K562 (cell line): ENCODE measurements at regions not wholly inside any gene's neighbourhood (a gene's known extent, or its start where the extent isn't known, plus 50 kb on each side); places are given as distances from the start of the nearest gene placed in this dataset.

Experiments
- ATAC-seq: fragments of 200-7000 bp; cut with Tn5 transposase; 3 replicates; pipeline ENCODE4 v1.9.1; 2020; ENCODE audit warnings: moderate library complexity
- BruUV-seq: library from RNA; stranded (reverse); fragments of 400-500 nt; replicated peaks from 2 replicates; lab custom pipeline; 2021; lab: Mats Ljungman, UMichigan
- CTCF ChIA-PET: fragments of 300-600 bp; formaldehyde crosslinking; extraction: SDS; loops from one replicate; lab custom pipeline; 2021; ENCODE audit warnings: low intra/inter-chr PET ratio; lab: Yijun Ruan, JAX
- POLR2A ChIA-PET: fragments of 300-600, 350-650 bp; sonication (Branson Sonifier 250); formaldehyde crosslinking; extraction: SDS; loops from one replicate; lab custom pipeline; 2021; ENCODE audit warnings: antibody characterized with exemption, inconsistent platforms; lab: Yijun Ruan, JAX
- DNase-seq, 4 experiments: peaks; one replicate each; pipeline versions ENCODE4 v3.0.0 to v3.0.0-alpha.2; 2011 to 2018; ENCODE audit warnings: low spot score in 3 of 4, mixed read lengths in 3 of 4; ENCODE audit errors: extremely low read depth in 1 of 4
- FAIRE-seq: peaks from 2 replicates; lab custom pipeline; 2011; peaks lifted over from hg19 to GRCh38; lab: Jason Lieb, UNC
- H2AFZ ChIP-seq: 2 replicates; pipeline ENCODE4 v1.6.0; 2011; ENCODE audit warnings: low read depth, low read length, control low read depth, inconsistent platforms
- H3K27ac ChIP-seq: fragments of 200-600 bp; 3 replicates; pipeline ENCODE4 v1.8.0; 2011; ENCODE audit warnings: low read depth, mild to moderate bottlenecking, control low read depth, inconsistent platforms, low read length, moderate library complexity, mixed read lengths; ENCODE audit errors: extremely low read depth
- H3K27me3 ChIP-seq, 2 experiments: fragments of 300-600 bp in 1 of 2; 2 replicates in 1 of 2; 3 replicates in 1 of 2; pipeline versions ENCODE4 v1.6.0 to v1.8.0; 2011; ENCODE audit warnings: inconsistent platforms in 2 of 2, low read length in 2 of 2, mild to moderate bottlenecking in 1 of 2, mixed read lengths in 1 of 2, moderate library complexity in 1 of 2; ENCODE audit not compliant: control insufficient read depth in 2 of 2, insufficient read depth in 2 of 2
- H3K36me3 ChIP-seq: fragments of 300-600 bp; 3 replicates; pipeline ENCODE4 v1.8.0; 2011; ENCODE audit warnings: mild to moderate bottlenecking, low read length, inconsistent platforms; ENCODE audit not compliant: control insufficient read depth, insufficient read depth
- H3K4me1 ChIP-seq, 2 experiments: fragments of 200-600 bp in 1 of 2; replicated peaks in 1 of 2; 2 replicates in 1 of 2; 3 replicates in 1 of 2; pipeline versions ENCODE4 v1.5.1 to v1.8.0; 2011; ENCODE audit warnings: inconsistent platforms in 2 of 2, low read length in 2 of 2, mild to moderate bottlenecking in 1 of 2, mixed read lengths in 1 of 2, moderate library complexity in 1 of 2; ENCODE audit not compliant: control insufficient read depth in 2 of 2, insufficient read depth in 2 of 2
- H3K4me2 ChIP-seq: 2 replicates; pipeline ENCODE4 v1.6.1; 2011; ENCODE audit warnings: low read length, control low read depth, inconsistent platforms, mixed read lengths; ENCODE audit not compliant: insufficient read depth
- H3K4me3 ChIP-seq: fragments of 200-600 bp; sonication (generic), shearing (Covaris generic); 2 replicates; pipeline ENCODE4 v1.5.1; 2016; ENCODE audit warnings: control low read depth, inconsistent platforms
- H3K79me2 ChIP-seq: fragments of 200-600 bp; 3 replicates; pipeline ENCODE4 v1.8.0; 2011; ENCODE audit warnings: low read length, inconsistent platforms; ENCODE audit not compliant: control insufficient read depth, insufficient read depth
- H3K9ac ChIP-seq, 2 experiments: 2 replicates each; pipeline versions ENCODE4 v1.6.0 to v1.6.1; 2011; ENCODE audit warnings: low read depth in 2 of 2, low read length in 2 of 2, control low read depth in 1 of 2, inconsistent platforms in 1 of 2, mild to moderate bottlenecking in 1 of 2, mixed read lengths in 1 of 2; ENCODE audit not compliant: insufficient read depth in 1 of 2
- H3K9me1 ChIP-seq: one replicate; pipeline ENCODE4 v1.6.0; 2011; ENCODE audit warnings: inconsistent platforms, mild to moderate bottlenecking, low read length, moderate library complexity; ENCODE audit not compliant: control insufficient read depth, insufficient read depth
- H3K9me3 ChIP-seq: replicated peaks from 2 replicates; pipeline ENCODE4 v1.5.1; 2011; ENCODE audit warnings: low read depth, low read length, inconsistent platforms; ENCODE audit not compliant: control insufficient read depth, insufficient read depth
- H4K20me1 ChIP-seq: replicated peaks from 2 replicates; pipeline ENCODE4 v1.6.1; 2011; ENCODE audit warnings: low read length, inconsistent platforms, mixed read lengths; ENCODE audit not compliant: control insufficient read depth, insufficient read depth
- CHD1 ChIP-seq: fragments of 200-600 bp; sonication (generic); IDR thresholded peaks from one replicate; pipeline ENCODE4 v1.6.1; 2012; ENCODE audit warnings: mild to moderate bottlenecking, moderate library complexity, low read length, inconsistent platforms
- DACH1 ChIP-seq: fragments of 450-650 bp; IDR thresholded peaks from 2 replicates; pipeline ENCODE4 v1.6.1; 2018; ENCODE audit not compliant: partially characterized antibody
- MIER1 ChIP-seq: fragments of 450-650 bp; IDR thresholded peaks from 2 replicates; pipeline ENCODE4 v1.6.1; 2016; ENCODE audit warnings: antibody characterized with exemption, mild to moderate bottlenecking, low read depth
- MYBL2 ChIP-seq, 2 experiments: fragments of 450-650 bp in 1 of 2; sonication (generic) in 1 of 2; formaldehyde crosslinking in 1 of 2; IDR thresholded peaks; 2 replicates each; pipeline versions ENCODE4 v1.6.1 to v1.8.1; 2017 to 2022; ENCODE audit warnings: borderline replicate concordance in 1 of 2, inconsistent platforms in 1 of 2, low read depth in 1 of 2, mild to moderate bottlenecking in 1 of 2, missing genetic modification reagents in 1 of 2, moderate library complexity in 1 of 2
- NRF1 ChIP-seq, 2 experiments: fragments of 450-650 bp; IDR thresholded peaks in 1 of 2; conservative IDR thresholded peaks in 1 of 2; 2 replicates each; pipeline ENCODE4 v1.6.1; 2014; ENCODE audit warnings: mild to moderate bottlenecking in 2 of 2
- TOE1 ChIP-seq, 2 experiments: fragments of 450-650 bp in 1 of 2; sonication (generic) in 1 of 2; formaldehyde crosslinking in 1 of 2; IDR thresholded peaks; 2 replicates each; pipeline versions ENCODE4 v1.7.1 to v1.8.0; 2016 to 2022; ENCODE audit warnings: borderline replicate concordance in 2 of 2, mild to moderate bottlenecking in 2 of 2, antibody characterized with exemption in 1 of 2, inconsistent platforms in 1 of 2, low read depth in 1 of 2, missing genetic modification reagents in 1 of 2, moderate library complexity in 1 of 2
- USF1 ChIP-seq: sonication (generic); formaldehyde crosslinking; IDR thresholded peaks from 2 replicates; pipeline ENCODE4 v1.9.0; 2022; ENCODE audit warnings: mild to moderate bottlenecking, missing genetic modification reagents
- ZNF134 ChIP-seq: fragments of 250-450 bp; sonication (Bioruptor Pico); conservative IDR thresholded peaks from 2 replicates; pipeline ENCODE4 v1.4.0; 2020
- ZNF239 ChIP-seq: fragments of 250-450 bp; sonication (Bioruptor Pico); IDR thresholded peaks from 2 replicates; pipeline ENCODE4 v1.4.0; 2020; ENCODE audit warnings: mild to moderate bottlenecking
- ZNF655 ChIP-seq: fragments of 250-450 bp; sonication (Bioruptor Pico); IDR thresholded peaks from 2 replicates; pipeline ENCODE4 v1.5.0; 2021
- WGBS: fragments of 100-300 bp; shearing (Covaris generic); methylation state at CpG from one replicate; pipeline ENCODE4 v1.1.6; 2016; ENCODE audit warnings: low coverage, mixed read lengths; ENCODE audit not compliant: insufficient coverage; ENCODE audit errors: missing lambda C conversion rate; 5-methylcytosine and 5-hydroxymethylcytosine counted together
- in situ Hi-C: fragments of 300-500 bp; cut with MboI; formaldehyde crosslinking; loops from 4 replicates; pipeline ENCODE4 v1.15.0; 2018; ENCODE audit warnings: inconsistent platforms, mixed read lengths
- intact Hi-C: fragments of 100-400 bp; cut with micrococcal nuclease; formaldehyde crosslinking; loops from 2 replicates; pipeline ENCODE4 v1.14.2; 2022

- TF ChIP-seq NRF1 (conservative IDR thresholded peaks at IDR 0.05 in 1 of 2, IDR thresholded peaks at IDR 0.05 in 1 of 2) (no peak), CHD1 (no peak)
Observed at GRCh38 chr20:60486937-60487336, 528.7 kb downstream of the CDH26 start (continued).

- H3K4me3 ChIP-seq = no peak overlapping the region
- ChIA-PET POLR2A (interaction anchor here (0.6 kb wide), 1 partner anchor 156 kb away, joined by 3 read pairs; no protein-coding TSS in a partner anchor), CTCF (no interaction called here)
- no peak overlapping the region for H3K27ac ChIP-seq
- ATAC-seq = no peak
- peaks cover 0 to 12% of the 10 kb centered on the region in 2 experiments; a peak in 2 of 5 replicates for H3K27me3 ChIP-seq
- no peaks in the 10 kb centered on the region for H3K9me1 ChIP-seq
- H2AFZ ChIP-seq = no peak overlapping the region
- DNase-seq = no peak
- no peaks in the 10 kb centered on the region for H4K20me1 ChIP-seq
- H3K79me2 ChIP-seq = no peaks in the 10 kb centered on the region
- no peak overlapping the region for H3K4me2 ChIP-seq
- H3K9ac ChIP-seq = no peak overlapping the region
- no peaks in the 10 kb centered on the region for H3K9me3 ChIP-seq
- in situ Hi-C loops (no loop called here), intact Hi-C loops (no loop called here)
- FAIRE-seq = no peak
- 1% methylated on average over 8 of the region's 8 CpGs for WGBS
- BruUV-seq = no TSS peak
- H3K36me3 ChIP-seq = no peaks in the 10 kb centered on the region
- no peaks in the 10 kb centered on the region for H3K4me1 ChIP-seq
- TF ChIP-seq ZNF239 = no peak
- no peak for TF ChIP-seq ZNF655 (CRISPR knock-in tag)
- no peak for TF ChIP-seq MYBL2 (IDR thresholded peaks at IDR 0.05; ENCODE audit: low read depth)
- no peak for TF ChIP-seq MYBL2 (CRISPR knock-in tag; IDR thresholded peaks at IDR 0.05; ENCODE audit: borderline replicate concordance)
- no peak for TF ChIP-seq MIER1
- TF ChIP-seq USF1 (CRISPR knock-in tag) = no peak
- no peak for TF ChIP-seq ZNF134
- TF ChIP-seq TOE1 (IDR thresholded peaks at IDR 0.05; ENCODE audit: borderline replicate concordance) = no peak
- no peak for TF ChIP-seq TOE1 (CRISPR knock-in tag; IDR thresholded peaks at IDR 0.05; ENCODE audit: borderline replicate concordance, low read depth)
- TF ChIP-seq DACH1 = no peak
Observed at GRCh38 chr20:60490217-60491050, 532.2 kb downstream of the CDH26 start.
